Esophagus muscularis mucosa (tissue), 4 donors: ENCODE measurements at regions not wholly inside any gene's neighbourhood (a gene's known extent, or its start where the extent isn't known, plus 50 kb on each side); places are given as distances from the start of the nearest gene placed in this dataset.

ENCODE experiments used
- DNase-seq: peaks from one replicate; pipeline ENCODE4 v3.0.0-alpha.2; 2017; ENCODE audit errors: extremely low spot score
- H3K27ac ChIP-seq, 4 donors: fragments of 200-600 bp; sonication (generic); replicated peaks in 1 of 4; 1 replicate in 3 of 4; 2 replicates in 1 of 4; pipeline ENCODE4 v1.5.1; 2016 to 2019; ENCODE audit warnings: mild to moderate bottlenecking in 1 of 4
- H3K27me3 ChIP-seq, 4 donors: fragments of 200-600 bp; sonication (generic); one replicate each; pipeline versions ENCODE4 v1.5.1 to v1.6.0; 2016 to 2019
- H3K36me3 ChIP-seq, 4 donors: fragments of 200-600 bp; sonication (generic); one replicate each; pipeline ENCODE4 v1.5.1; 2016 to 2019
- H3K4me1 ChIP-seq, 4 donors: fragments of 200-600 bp; sonication (generic); one replicate each; pipeline ENCODE4 v1.5.1; 2016 to 2019
- H3K4me3 ChIP-seq, 4 donors: fragments of 200-600 bp; sonication (generic); 1 replicate in 2 of 4; 2 replicates in 2 of 4; pipeline ENCODE4 v1.5.1; 2016 to 2019; ENCODE audit warnings: mild to moderate bottlenecking in 4 of 4, moderate library complexity in 1 of 4
- H3K9me3 ChIP-seq, 4 donors: fragments of 200-600 bp; sonication (generic); 1 replicate in 3 of 4; 2 replicates in 1 of 4; pipeline ENCODE4 v1.5.1; 2016 to 2019
- CTCF ChIP-seq, 3 experiments: fragments of 200-600 bp in 2 of 3; fragments of 450-650 bp in 1 of 3; sonication (generic) in 2 of 3; IDR thresholded peaks; one replicate each; pipeline ENCODE4 v1.5.1; 2017 to 2019; ENCODE audit warnings: antibody characterized with exemption in 3 of 3, mild to moderate bottlenecking in 2 of 3, moderate library complexity in 1 of 3
- EP300 ChIP-seq: sonication (generic); formaldehyde crosslinking; IDR thresholded peaks from one replicate; pipeline ENCODE4 v1.6.1; 2017; ENCODE audit warnings: antibody characterized with exemption
- POLR2A ChIP-seq: fragments of 450-650 bp; IDR thresholded peaks from one replicate; pipeline ENCODE4 v1.6.1; 2017; ENCODE audit warnings: antibody characterized with exemption, moderate library complexity, mild to moderate bottlenecking, low read depth
- POLR2AphosphoS5 ChIP-seq, 2 donors: sonication (generic); formaldehyde crosslinking; IDR thresholded peaks; one replicate each; pipeline ENCODE4 v1.6.1; 2017; ENCODE audit warnings: antibody characterized with exemption in 2 of 2
- WGBS: methylation state at CpG from one replicate; pipeline ENCODE4 v1.1.5; 2018; 5-methylcytosine and 5-hydroxymethylcytosine counted together
- intact Hi-C: fragments of 100-400 bp; cut with DNase I; formaldehyde crosslinking; loops from one replicate; pipeline ENCODE4 v1.15.1; 2023

GRCh38 chr10:9800571-9800970 lies 1217.1 kb upstream of the CELF2 start:
- intact Hi-C loops, result no loop called here
- no peaks in the 10 kb centered on the region for H3K9me3 ChIP-seq
- no peak for DNase-seq
- no peak overlapping the region for H3K4me3 ChIP-seq
- WGBS, result 85% methylated on average over 2 of the region's 2 CpGs
- peaks cover 6 to 13% (median 6%) of the 10 kb centered on the region in 4 donors for H3K4me1 ChIP-seq
- no peaks in the 10 kb centered on the region for H3K36me3 ChIP-seq
- no peak overlapping the region for H3K27ac ChIP-seq
- TF ChIP-seq EP300 (no peak), CTCF (IDR thresholded peaks at IDR 0.05) (no peak), POLR2AphosphoS5 (IDR thresholded peaks at IDR 0.05) (no peak), POLR2A (no peak)
- H3K27me3 ChIP-seq, result no peaks in the 10 kb centered on the region

DNA sequence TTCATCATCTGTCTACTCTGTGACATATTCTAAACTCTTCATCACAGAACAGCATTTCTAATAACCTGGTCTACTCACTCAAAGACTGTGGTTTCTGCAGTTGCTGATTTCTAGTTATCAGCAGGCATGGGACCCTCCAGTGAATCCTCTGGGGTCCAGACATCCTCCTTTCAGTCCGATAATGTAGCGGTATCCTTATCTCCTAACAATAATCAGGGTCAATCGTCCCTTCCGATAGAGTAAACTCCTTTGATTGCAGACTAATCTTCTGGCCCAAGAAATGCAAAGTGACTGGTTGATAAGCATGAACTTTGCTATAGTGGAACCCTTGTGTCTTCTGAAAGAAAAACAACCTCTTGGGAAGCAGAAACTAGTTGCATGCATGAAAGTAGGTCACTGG lies 1209.8 kb upstream of the CELF2 start:
- H3K27ac ChIP-seq, result no peak overlapping the region
- WGBS, result 89% methylated on average over 4 of the region's 4 CpGs
- TF ChIP-seq CTCF (IDR thresholded peaks at IDR 0.05) (no peak), POLR2AphosphoS5 (IDR thresholded peaks at IDR 0.05) (no peak), EP300 (no peak), POLR2A (no peak)
- H3K27me3 ChIP-seq, result no peaks in the 10 kb centered on the region
- no peak overlapping the region for H3K4me3 ChIP-seq
- no peaks in the 10 kb centered on the region for H3K9me3 ChIP-seq
- no peak for DNase-seq
- intact Hi-C loops, result no loop called here
- H3K36me3 ChIP-seq, result no peaks in the 10 kb centered on the region
- H3K4me1 ChIP-seq, result no peaks in the 10 kb centered on the region

DNA sequence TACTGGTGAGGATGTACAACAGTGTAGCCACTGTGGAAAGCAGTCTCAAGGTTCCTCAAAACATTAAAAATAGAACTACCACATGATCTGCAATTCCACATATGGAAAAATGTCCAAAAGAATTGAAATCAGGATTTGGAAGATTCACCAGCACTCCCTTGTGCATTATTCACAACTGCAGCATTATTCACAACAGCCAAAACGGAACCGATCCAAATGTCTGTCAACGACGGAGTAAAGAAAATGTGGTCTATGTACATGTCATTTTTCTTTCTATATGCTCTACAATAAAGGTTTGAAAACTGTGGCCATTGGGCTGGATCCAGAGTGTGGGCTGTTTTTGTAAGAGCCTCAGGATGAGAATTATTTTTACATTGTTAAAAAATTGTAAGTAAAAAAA lies 1206.1 kb upstream of the CELF2 start:
- Histone ChIP-seq H3K4me3 (no peak overlapping the region), H3K27me3 (no peaks in the 10 kb centered on the region), H3K36me3 (no peaks in the 10 kb centered on the region), H3K9me3 (peaks cover 0 to 4% (median 2%) of the 10 kb centered on the region in 4 donors), H3K27ac (no peak overlapping the region), H3K4me1 (no peaks in the 10 kb centered on the region)
- intact Hi-C loops, result no loop called here
- no peak for DNase-seq
- TF ChIP-seq POLR2AphosphoS5 (IDR thresholded peaks at IDR 0.05) (no peak), EP300 (no peak), CTCF (IDR thresholded peaks at IDR 0.05) (no peak), POLR2A (no peak)
- WGBS, result 72% methylated on average over 4 of the region's 4 CpGs

- H3K27me3 ChIP-seq, result no peaks in the 10 kb centered on the region
- no peak overlapping the region for H3K27ac ChIP-seq
- TF ChIP-seq EP300, result no peak
- no peak for TF ChIP-seq POLR2AphosphoS5 (IDR thresholded peaks at IDR 0.05)
- TF ChIP-seq POLR2A, result no peak
- no peak for TF ChIP-seq CTCF (IDR thresholded peaks at IDR 0.05)
- H3K36me3 ChIP-seq, result no peaks in the 10 kb centered on the region
- H3K4me1 ChIP-seq, result no peaks in the 10 kb centered on the region
- H3K4me3 ChIP-seq, result no peak overlapping the region
- intact Hi-C loops, result no loop called here
- WGBS, result 100% methylated on average over 1 of the region's 1 CpG
- peaks cover 0 to 8% (median 6%) of the 10 kb centered on the region in 4 donors for H3K9me3 ChIP-seq
- no peak for DNase-seq
These were observed 1203.3 kb upstream of the CELF2 start for GRCh38 chr10:9814285-9814864.
